Activated naive CD4-positive, alpha-beta T cell treated with anti-CD3 and anti-CD28 coated beads, Interleukin-2, amount 50 U/mL, for 16 hours (primary cell): ENCODE measurements at regions not wholly inside any gene's neighbourhood (a gene's known extent, or its start where the extent isn't known, plus 50 kb on each side); places are given as distances from the start of the nearest gene placed in this dataset.
"Not testable (repeated sequence)": the region's sequence is repeated elsewhere in the genome, so short reads cannot be mapped to it uniquely, and the experiment has no call there.

Experiments used
- DNase-seq: peaks from one replicate; pipeline ENCODE4 v3.0.0-alpha.2; 2020

DNA sequence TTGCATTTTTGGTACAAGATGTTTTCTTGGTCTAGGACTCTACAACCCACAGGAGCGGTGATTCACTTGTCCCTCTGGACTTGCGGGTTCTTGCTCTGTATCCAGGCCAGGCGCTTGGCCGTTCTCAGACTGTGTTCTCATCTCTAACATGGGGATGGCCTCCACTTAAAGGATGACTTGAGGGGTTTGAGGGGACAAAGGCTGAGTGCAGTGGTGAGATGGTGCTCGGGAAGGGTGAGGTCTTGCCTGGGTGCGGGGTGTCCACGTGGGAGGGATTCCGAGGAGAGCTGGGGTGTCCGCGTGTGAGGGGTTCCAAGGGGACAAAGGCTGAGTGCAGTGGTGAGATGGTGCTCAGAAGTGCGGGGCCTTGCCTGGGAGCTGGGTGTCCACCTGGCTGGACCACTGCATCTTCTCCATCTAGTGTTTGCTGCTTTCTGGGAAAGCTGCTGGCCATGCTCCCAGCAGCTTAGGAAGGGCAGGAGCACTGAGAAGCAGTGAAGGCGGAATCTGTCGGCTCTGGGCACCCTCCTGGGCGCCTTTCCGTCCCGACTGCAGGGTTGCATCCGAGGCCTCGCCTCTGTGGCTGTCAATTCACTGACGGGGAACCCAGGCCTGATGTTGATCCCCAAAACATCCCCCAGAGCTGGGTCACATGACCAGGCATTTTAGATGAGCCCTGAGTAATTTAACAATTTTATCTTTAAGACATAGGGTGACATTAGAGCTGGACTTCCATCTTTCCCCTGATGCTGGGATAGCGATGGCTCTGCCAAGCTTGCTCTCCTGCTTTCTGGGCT lies 280.5 kb upstream of the IRX4 start:
- DNase-seq: no peak

DNA sequence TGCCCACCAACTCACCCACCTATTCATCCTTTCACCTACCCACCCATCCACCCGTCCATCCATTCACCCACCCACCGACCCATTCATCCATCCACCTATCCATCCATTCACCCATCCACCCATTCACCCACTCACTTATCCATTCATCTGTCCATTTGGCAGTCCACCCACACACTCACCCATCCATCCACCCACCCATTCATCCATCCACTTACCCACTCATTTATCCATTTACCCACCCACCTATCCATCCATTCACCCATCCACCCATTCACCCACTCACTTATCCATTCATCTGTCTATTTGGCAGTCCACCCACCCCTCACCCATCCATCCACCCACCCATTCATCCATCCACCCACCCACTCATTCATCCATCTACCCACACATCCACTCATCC lies 278.1 kb upstream of the IRX4 start:
- DNase-seq: no peak

DNA sequence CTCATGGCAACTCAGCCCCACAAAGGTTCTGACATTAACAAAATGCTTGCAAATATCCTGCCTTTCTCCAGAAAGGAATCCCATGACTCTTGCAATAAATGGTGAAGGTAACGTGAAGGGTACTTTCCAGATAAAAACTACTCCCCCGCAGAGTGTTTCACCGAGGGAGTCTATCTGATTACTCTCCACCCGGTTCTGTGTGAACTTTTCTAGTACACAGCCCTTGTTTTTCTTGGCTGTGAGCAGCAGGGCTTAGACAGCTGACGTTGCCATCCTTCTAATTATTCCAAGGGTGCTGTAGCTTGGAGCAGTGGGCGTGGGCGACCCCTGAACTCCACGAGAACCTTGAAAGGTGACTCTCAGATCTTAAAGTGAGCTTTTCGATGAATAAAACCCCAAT lies 276.0 kb upstream of the IRX4 start:
- DNase-seq: no peak

DNA sequence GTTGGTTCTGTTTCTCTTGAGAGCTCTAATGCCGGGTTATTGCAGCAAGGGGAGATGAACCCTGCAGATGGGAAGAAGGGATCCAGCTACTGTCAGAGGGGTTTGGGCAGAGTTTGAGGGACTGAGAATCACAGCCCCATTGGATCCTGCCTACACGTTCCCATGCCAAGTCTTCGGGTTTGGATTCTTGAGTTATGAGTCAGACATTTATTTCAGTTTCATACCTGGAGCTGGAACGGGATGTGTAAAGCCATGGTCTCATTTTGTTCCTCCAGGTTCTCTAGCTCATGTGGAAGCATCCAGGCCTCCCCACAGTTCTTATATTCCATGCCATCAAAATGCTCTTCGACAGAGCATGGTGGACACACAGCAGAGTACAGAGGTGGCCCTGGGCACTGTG lies 275.4 kb upstream of the IRX4 start:
- no peak for DNase-seq

DNA sequence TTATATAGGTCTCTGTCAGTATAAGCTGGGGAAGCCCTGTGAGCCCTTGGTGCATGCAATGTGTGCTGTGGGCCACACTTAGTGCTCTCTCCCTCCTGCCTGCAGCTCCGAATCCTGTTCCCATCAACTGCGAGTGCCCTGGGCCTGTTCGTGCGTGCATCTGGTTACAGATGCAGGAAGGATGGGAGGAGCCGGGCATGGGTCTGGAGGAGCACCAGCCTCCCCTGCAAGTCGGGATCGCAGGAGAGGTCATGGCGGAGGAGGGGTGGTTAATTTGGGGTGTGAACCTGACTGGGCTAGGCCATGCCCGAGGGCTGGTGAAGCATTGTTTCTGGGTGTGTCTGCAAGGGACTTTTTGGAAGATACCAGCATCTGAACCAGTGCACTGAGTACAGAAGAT lies 274.6 kb upstream of the IRX4 start:
- DNase-seq: no peak

DNA sequence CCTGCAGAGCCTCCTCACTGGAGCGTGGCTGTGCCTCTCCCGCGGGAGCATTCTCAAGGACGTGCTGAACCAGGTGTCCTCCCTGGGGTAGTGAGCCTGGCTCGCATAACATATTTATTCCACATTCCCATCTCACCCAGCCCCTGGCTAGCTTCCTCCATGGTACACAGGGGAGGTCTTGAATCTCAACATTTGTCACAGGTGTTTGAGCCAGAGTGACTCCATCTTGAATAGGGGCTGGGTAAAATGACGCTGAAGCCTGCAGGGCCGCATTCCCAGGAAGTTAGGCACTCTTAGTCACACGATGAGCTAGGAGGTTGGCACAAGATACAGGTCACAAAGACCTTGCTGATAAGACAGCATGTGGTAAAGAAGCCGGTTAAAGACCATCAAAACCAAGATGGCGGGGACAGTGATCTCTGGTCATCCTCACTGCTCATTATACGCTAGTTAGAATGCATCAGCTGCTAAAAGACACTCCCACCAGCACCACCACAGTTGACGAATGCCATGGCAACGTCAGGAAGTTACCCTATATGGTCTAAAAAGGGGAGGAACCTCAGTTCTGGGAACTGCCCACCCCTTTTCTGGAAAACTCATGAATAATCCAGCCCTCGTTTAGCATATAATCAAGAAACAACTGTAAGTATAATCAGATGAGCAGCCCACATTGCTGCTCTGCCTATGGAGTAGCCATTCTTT lies 273.8 kb upstream of the IRX4 start:
- DNase-seq: no peak

DNA sequence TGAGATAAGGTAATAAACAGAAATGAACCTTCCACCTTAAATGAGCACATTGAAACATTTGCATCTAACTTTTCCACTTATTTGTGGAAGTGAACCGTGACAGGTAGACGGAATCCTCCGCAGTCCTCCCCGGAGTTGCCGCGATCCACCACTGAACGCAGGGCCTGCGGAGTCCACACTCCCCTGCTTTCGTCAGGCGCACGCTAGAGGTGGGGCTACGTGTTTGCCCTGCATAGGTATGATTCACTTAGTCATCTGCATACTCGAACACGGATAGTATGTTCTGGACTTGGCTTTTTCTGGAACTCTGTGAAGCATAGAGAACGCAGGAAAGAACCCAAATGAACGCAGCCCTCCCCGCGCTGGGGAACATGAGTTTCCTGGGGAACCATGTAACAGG lies 272.8 kb upstream of the IRX4 start:
- DNase-seq: no peak

DNA sequence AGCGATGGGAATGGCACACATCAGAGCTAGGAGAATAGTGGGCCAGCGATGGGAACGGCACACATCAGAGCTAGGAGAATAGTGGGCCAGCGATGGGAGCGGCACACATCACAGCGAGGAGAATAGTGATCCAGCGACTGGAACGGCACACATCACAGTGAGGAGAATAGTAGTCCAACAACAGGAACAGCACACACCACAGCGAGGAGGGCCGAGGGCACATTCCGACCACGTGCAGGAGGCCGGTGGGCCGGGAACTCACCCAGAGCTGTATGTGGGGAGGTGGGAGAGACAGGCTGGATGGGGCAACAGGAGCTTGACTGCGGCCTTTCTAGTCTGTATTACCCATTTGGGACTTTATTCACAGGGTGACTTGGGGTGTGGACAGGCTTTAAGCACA lies 271.1 kb upstream of the IRX4 start:
- no peak for DNase-seq

DNA sequence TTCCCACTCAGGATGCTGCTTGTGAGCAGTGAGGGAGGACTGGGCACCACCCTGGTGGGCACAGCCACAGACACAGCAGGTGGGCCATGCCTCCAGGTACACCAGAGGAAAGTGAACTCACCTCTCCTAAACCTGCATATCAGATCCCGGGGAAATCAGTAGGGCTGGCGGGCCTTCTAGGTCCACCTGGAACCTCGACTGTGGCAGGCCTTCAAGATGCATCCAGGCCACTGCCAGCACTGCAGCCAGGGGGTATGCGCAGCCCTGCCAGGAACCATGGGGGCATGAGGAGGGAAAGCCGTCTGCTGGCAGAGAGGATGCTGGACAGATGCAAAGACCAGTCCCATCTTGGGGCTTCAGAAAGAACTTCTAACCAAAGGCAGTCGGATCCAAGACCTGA lies 270.6 kb upstream of the IRX4 start:
- DNase-seq: no peak

DNA sequence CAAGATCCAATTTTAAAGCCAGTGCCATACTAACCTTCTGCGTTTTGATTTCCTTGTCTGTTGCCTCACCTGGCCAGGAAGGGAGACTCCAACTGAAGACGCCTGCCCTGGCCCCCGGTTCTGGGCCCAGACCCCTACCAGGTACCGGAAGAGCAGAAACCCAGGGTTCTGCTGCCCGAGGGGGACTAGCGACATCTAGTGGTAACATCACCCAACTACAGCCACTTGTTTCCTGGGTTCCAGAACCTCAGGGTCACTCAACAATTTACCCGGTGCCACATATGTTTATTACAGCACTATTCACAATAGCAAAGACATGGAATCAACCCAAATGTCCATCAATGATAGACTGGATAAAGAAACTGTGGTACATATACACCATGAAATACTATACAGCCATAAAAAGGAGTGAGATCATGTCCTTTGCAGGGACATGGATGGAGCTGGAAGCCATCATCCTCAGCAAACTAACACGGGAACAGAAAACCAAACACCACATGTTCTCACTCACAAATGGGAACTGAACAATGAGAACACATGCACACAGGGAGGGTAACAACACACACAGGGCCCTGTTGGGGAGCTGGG lies 268.7 kb upstream of the IRX4 start:
- not testable (repeated sequence) for DNase-seq

DNA sequence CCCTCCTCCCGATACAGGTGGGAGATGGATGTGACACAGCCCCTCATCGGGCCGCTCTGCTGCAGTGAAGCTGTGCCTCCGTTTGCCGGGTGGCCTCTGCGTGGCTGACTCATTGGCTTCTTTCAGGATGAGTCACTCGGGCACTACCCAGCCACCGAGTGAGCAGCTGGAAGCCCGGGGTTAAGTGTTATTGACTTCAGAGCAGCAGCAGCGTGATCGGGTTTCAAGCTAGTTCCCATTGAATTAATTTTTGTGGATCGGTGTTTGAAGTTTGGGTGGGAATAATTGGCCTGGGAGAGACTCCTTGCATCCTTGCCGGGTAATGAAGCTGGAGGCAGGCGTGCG lies 266.4 kb upstream of the IRX4 start:
- no peak for DNase-seq

DNA sequence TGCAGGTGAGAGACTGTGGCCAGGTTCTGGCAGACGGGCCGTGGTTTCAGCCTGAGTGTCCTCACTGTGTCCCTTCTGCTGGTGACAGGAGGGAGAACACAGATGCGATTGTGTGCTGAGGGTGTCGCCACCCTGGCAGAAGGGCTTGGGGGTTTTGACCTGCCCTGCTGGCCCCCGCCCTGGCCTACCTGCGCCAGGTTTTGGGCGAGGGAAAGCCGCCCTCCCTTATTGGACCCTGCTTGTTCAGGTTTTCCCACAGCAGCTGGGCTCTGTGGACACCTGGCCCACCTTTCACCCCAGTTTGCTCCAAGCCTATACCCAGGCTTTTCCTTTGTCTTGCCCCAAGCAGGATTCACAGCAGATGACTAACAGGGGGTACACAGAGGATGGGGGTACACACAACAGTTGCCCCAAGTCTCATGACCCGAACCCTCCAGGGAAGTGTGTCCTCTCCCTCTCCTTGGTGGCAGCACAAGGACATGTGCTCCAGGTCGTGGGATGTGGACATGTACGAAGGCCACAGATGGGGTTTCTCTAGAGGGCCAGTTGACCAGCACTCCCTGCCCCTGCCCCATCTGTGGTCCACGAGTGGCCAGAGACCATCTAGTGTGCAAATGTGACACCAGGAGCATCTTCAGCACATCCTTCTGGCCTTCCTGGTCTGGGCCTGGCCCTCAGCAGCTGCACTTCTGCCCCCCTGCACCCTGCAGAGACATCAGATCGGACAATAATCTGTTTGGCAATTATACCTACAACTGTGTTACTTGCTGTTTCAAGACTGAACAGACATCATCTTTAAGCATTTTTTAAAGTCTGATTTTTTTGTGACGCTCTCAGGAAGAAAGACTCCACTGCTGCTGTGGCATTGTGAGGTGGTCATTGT lies 265.8 kb upstream of the IRX4 start:
- no peak for DNase-seq

DNA sequence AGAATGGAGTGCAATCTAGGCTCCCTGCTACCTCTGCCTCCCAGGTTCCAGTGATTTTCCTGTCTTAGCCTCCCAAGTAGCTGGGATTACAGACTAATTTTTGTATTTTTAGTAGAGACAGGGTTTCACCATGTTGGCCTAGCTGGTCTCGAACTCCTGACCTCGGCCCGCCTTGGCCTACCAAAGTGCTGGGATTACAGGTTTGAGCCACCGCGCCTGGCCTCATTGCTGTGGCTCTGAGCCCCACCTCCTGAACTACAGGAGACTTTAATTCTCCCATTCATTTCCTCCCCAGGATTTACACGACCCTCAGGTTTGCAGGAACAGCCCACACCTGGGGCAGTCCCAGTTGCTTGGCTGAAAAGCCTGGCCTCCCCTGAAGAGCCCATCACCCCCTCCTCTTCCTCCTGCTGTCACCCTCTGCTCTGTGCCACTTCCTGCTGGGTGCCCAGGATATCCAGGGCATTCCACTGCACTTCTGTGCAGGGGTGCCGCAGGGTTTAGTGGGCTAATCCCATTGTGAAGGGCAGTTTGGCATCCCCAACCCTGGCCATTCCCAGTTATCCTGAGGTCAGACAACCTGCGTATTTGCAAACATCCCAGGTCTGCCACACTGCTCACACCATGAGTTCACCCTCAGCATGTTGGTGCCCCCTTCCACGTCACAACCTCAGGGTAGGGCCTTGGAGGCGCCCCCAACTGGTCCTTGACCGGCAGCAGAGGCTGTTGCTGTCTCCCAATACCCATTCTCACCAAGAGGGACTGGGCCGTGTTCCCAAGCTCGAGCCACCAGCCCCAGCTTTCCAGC lies 265.0 kb upstream of the IRX4 start:
- DNase-seq: no peak

DNA sequence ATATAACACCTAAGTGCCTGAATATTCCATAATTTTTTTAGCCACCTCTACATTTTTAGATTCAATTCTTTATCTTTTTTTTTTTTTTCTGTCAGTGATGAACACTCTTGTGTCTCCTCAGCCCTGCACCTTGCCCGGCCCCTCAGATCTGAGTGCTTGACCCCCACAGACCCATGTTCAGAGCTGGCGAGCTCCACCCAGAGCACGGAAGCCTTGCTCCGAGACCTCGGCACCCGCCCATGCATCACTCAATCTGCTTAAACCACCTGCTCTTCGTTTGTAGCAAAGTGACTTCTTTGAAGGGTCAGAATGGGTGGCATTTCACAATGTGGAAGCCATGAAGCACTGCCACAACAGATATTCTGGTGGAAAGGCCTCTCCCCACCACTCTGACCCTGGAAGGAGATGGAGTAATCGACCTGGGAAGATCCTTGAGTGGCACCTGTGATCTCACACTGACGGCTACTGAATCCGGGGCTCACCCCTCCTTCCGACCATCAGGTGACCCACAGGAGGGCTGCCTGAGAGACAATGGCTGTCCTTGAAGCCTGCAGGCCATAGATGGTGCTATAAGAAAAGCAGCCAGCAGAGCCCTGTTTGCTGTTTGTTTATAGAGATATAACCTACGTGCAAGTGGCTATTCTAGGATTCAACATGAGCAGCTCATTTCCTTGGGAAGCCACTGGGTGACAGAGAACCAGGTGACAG lies 261.1 kb upstream of the IRX4 start:
- no peak for DNase-seq

DNA sequence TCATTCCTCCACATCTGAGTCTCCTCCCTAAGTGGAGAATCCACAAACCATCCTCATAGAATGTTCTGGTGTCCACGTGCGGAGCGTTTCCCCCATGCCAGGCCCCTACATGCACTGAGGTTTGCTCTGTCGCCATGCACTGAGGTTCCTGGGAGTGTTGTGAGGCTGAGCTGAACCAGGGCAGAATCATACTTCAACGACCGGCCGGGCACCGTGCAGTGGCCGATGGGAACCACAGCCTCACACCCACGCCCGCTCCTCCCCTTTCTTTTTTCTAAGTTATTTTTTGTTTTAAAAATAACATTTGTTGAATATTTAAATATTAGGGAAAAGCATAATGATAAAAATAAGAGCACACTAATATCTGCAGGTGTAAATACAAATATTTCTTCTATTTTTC lies 260.4 kb upstream of the IRX4 start:
- DNase-seq: no peak

DNA sequence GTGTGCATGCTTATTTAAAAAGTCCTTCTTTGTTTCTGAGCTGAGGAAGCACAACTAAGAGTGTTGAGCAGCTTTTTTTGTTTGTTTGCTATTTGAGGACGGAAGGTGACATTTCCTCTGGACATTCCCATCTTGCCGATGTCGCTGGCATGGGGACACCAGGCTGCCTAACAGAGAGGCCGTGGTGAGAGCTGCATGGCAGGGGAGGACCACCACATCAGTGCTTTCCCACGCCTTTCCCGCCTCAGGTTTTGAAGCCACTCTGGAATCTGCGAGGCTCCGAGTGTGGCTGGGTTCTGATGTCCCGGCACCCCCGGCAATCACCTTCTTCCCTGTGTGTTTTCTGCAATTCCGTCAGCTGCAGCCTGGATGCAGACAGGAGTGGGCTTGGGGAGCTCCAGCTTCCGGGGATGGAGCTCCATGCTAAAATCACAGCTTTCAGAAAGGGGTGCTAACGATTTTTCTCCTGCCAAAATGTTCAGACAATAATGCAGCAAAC lies 259.8 kb upstream of the IRX4 start:
- no peak for DNase-seq

DNA sequence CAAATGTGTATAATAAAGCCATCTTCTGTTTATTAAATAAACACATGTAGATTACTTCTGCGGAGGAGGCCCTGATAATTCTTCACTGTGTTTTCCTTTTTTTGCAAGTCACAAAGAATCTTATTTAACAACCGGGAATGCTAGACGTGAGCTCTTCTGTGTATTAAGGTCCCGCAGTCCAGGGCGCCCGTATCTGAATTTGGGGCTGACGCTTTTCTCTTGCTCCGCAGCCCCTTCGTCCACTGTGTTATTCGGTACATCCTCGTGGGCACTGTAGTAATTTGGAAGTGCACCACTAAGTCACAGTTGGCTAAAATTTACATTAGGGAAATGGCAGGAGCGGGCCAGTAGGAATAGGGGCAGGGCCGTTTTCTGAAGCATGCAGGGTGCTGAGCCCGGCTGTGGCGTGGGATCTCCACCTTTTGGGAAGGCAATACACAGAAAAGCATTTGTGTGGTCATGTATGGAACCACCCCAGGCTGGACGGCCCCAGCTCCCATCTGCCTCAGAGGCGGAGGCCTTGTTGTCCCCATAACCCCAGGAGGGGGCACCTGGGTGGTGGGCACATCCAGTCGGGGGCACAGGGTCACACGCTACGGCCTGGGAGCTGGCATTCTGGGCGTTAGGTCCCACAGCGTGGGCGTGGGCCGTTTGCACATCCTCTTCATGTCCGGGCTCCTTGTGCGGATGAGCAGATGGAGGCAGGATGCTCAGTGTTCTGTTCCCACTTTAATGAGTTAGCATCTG lies 258.7 kb upstream of the IRX4 start:
- no peak for DNase-seq

DNA sequence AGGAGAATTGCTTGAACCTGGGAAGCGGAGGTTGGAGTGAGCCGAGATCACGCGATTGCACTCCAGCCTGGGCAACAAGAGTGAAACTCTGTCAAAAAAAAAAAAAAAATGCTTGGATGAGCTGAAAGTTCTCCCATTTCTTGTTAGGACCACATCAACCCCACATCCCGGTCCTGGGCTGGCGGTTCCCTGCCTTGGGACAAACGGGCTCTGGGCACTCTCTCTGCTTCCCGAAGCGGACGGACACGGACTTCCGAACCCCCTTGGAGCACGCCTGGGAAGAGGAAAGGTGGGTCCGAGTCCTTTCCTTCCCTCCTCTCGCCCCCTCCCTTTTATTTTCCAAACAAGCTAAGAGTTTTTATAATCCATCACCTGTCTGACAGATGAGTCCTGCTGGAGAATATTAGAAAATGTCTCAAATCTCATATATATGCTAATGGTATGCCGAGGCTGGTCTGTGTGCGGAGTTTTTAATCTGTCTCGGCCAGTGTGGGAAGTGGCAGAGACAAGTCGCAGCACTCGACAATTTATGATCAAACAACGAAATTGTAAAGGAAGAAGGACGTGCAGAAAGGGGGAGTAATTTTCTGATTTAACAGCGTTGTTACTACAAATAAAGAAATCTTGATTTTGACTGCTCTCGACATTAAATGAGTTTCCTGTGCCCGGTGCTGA lies 257.9 kb upstream of the IRX4 start:
- DNase-seq: no peak

DNA sequence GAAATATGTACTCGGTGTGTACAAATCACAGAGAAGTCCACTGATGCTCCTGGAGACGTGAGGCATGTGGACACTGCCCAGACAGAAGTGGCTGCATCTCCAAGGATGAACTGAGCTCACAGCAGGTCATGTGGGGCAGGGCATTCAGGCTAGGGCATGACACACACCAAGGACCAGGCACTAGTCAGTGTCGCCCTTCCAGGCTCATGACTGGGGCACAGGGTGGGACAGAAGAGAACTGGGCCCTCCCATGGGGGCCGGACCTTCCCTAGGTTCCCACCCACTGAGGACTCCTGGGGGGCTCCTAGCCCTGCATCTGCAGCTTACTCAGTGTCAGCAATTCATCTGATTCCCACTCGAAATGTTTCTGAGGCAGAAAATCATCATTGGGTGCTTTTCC lies 256.8 kb upstream of the IRX4 start:
- DNase-seq: no peak

DNA sequence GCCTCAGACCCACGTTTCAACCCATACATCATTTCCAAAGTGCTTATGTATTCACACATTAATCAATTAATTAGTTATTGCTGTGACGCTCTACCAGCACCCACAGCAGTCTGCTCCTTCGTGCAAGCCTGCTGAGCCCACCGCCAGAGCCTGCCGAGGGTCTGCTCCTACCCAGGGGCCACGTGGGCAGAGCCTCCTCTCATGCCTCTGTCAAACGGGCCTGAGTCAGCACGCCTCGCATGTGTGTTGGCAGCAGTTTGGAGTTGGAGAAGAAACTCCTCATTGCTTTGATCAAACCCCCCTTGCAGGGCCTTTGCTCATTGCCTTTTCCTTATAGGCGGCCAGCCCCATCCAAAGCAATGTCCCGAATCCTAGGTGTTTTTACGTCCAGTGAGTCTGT lies 256.2 kb upstream of the IRX4 start:
- DNase-seq: no peak
